GM21529 (cell line): ENCODE measurements at regions not wholly inside any gene's neighbourhood (a gene's known extent, or its start where the extent isn't known, plus 50 kb on each side); places are given as distances from the start of the nearest gene placed in this dataset.
"Not testable (repeated sequence)": the region's sequence is repeated elsewhere in the genome, so short reads cannot be mapped to it uniquely, and the experiment has no call there.

ENCODE experiments used
- ATAC-seq: cut with Tn5 transposase; IDR thresholded peaks from one replicate; pipeline ENCODE4 v1.9.1; 2021; ENCODE audit not compliant: unreplicated experiment

- ATAC-seq: no peak
These were observed 73.8 kb downstream of the C9orf50 start for GRCh38 chr9:129547063-129547462.

GRCh38 chr9:129545876-129546275 lies 75.0 kb downstream of the C9orf50 start:
- ATAC-seq: not testable (repeated sequence)

- no peak for ATAC-seq
These were observed 76.1 kb downstream of the C9orf50 start for GRCh38 chr9:129544761-129545160.

GRCh38 chr9:129542741-129543140 lies 78.2 kb downstream of the C9orf50 start:
- no peak for ATAC-seq

- ATAC-seq: no peak
These were observed 79.6 kb downstream of the C9orf50 start for GRCh38 chr9:129541270-129541669.

- ATAC-seq: no peak
These were observed 81.5 kb downstream of the C9orf50 start for GRCh38 chr9:129539446-129539845.

- not testable (repeated sequence) for ATAC-seq
These were observed 89.0 kb downstream of the C9orf50 start for GRCh38 chr9:129531860-129532402.

- ATAC-seq: not testable (repeated sequence)
These were observed 92.9 kb downstream of the C9orf50 start for GRCh38 chr9:129527955-129528354.

GRCh38 chr9:129525656-129526196 lies 95.2 kb downstream of the C9orf50 start:
- ATAC-seq: no peak

GRCh38 chr9:129524582-129525270 lies 96.2 kb downstream of the C9orf50 start:
- ATAC-seq: no peak

GRCh38 chr9:129523943-129524581 lies 96.8 kb downstream of the C9orf50 start:
- ATAC-seq: no peak

- no peak for ATAC-seq
These were observed 98.5 kb downstream of the C9orf50 start for GRCh38 chr9:129522351-129522750.

GRCh38 chr9:129520082-129520481 lies 100.8 kb downstream of the C9orf50 start:
- no peak for ATAC-seq

GRCh38 chr9:129518074-129518473 lies 102.8 kb downstream of the C9orf50 start:
- no peak for ATAC-seq

GRCh38 chr9:129517006-129517405 lies 103.9 kb downstream of the C9orf50 start:
- no peak for ATAC-seq

- no peak for ATAC-seq
These were observed 106.0 kb downstream of the C9orf50 start for GRCh38 chr9:129514891-129515290.

GRCh38 chr9:129514497-129514867 lies 106.4 kb downstream of the C9orf50 start:
- no peak for ATAC-seq

- ATAC-seq: no peak
These were observed 106.9 kb downstream of the C9orf50 start for GRCh38 chr9:129513856-129514496.

GRCh38 chr9:129513282-129513681 lies 107.6 kb downstream of the C9orf50 start:
- no peak for ATAC-seq

GRCh38 chr9:129511285-129511900 lies 109.5 kb downstream of the C9orf50 start:
- ATAC-seq: no peak

GRCh38 chr9:129509533-129509928 lies 111.4 kb downstream of the C9orf50 start:
- ATAC-seq: no peak
